ENCODE measurements at regions not wholly inside any gene's neighbourhood (a gene's known extent, or its start where the extent isn't known, plus 50 kb on each side); places are given as distances from the start of the nearest gene placed in this dataset.

DNA sequence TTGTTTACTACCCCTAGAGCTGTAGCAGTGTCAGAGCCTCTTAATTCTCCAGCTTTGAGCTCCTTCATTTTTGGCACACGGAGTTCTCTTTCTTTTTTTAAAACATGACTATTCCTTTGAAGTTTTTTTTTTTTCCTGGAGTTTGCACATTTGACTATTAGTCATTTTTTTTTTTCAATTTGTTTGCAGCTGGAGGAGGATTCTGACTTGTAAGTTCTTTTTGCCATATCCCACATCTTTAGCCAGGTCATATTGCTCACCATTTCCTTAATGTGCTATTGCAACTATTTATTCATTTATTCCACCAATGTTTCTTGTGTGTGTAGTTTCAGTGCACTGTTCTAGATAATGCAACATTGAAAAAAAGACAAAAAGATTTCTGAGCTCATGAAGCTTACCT, 166.3 kb upstream of the ARHGAP20 start:
- H3K36me3 Mint-ChIP-seq (ENCODE audit: low read depth): no peaks in the 10 kb centered on the region
- no peak overlapping the region for H3K4me3 Mint-ChIP-seq (ENCODE audit: low read depth)
- no peaks in the 10 kb centered on the region for H3K9me3 Mint-ChIP-seq
- intact Hi-C loops (cut with micrococcal nuclease): no loop called here
- H3K27me3 Mint-ChIP-seq (ENCODE audit: low read depth): no peaks in the 10 kb centered on the region
- DNase-seq (ENCODE audit: low spot score): no peak
- no peaks in the 10 kb centered on the region for H3K4me1 Mint-ChIP-seq (ENCODE audit: low read depth)
- no peak overlapping the region for H3K27ac Mint-ChIP-seq

GRCh38 chr11:110874437-110875030, 162.3 kb upstream of the ARHGAP20 start:
- intact Hi-C loops (cut with micrococcal nuclease): no loop called here
- no peaks in the 10 kb centered on the region for H3K4me1 Mint-ChIP-seq (ENCODE audit: low read depth)

GRCh38 chr11:110873975-110874374, 161.7 kb upstream of the ARHGAP20 start:
- Mint-ChIP-seq H3K9me3 (no peaks in the 10 kb centered on the region), H3K36me3 (ENCODE audit: low read depth) (no peaks in the 10 kb centered on the region), H3K27me3 (ENCODE audit: low read depth) (no peaks in the 10 kb centered on the region), H3K4me3 (ENCODE audit: low read depth) (no peak overlapping the region), H3K4me1 (ENCODE audit: low read depth) (no peaks in the 10 kb centered on the region), H3K27ac (no peak overlapping the region)
- intact Hi-C loops (cut with micrococcal nuclease): no loop called here
- no peak for DNase-seq (ENCODE audit: low spot score)

More at GRCh38 chr11:110874437-110875030, 162.3 kb upstream of the ARHGAP20 start:
- Mint-ChIP-seq H3K27ac (no peak overlapping the region), H3K27me3 (ENCODE audit: low read depth) (no peaks in the 10 kb centered on the region), H3K36me3 (ENCODE audit: low read depth) (no peaks in the 10 kb centered on the region), H3K4me3 (ENCODE audit: low read depth) (no peak overlapping the region), H3K9me3 (no peaks in the 10 kb centered on the region)
- no peak for DNase-seq (ENCODE audit: low spot score)

GRCh38 chr11:110870816-110871522, 158.7 kb upstream of the ARHGAP20 start:
- Mint-ChIP-seq H3K27me3 (ENCODE audit: low read depth) (peaks cover 2% of the 10 kb centered on the region), H3K36me3 (ENCODE audit: low read depth) (no peaks in the 10 kb centered on the region), H3K4me1 (ENCODE audit: low read depth) (no peaks in the 10 kb centered on the region), H3K4me3 (ENCODE audit: low read depth) (no peak overlapping the region), H3K27ac (no peak overlapping the region), H3K9me3 (no peaks in the 10 kb centered on the region)
- intact Hi-C loops (cut with micrococcal nuclease): no loop called here
- DNase-seq (ENCODE audit: low spot score): no peak

- H3K27me3 Mint-ChIP-seq (ENCODE audit: low read depth): peaks cover 2% of the 10 kb centered on the region
- no peak for DNase-seq (ENCODE audit: low spot score)
- intact Hi-C loops (cut with micrococcal nuclease): no loop called here
Measured at GRCh38 chr11:110867951-110868350, 155.7 kb upstream of the ARHGAP20 start.

DNA sequence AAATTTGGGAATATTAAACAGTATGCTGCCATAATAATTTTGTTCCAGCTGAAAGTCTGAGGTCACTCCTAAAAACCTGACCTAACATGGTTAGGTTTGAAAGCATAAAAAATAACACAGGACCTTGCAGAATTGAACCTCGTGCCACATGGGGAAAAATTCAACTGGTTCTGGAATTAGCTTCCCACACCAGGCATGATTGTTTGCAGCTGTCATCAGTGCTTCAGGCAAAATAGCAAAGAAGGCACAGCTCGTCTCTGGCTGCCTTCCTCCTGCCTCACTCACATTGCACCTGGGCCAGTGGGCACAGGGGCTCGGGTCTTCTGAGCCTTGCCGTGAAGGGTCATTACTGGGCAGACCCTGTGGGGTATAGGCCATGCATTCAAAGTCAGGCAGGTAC, 153.8 kb upstream of the ARHGAP20 start:
- intact Hi-C loops (cut with micrococcal nuclease): no loop called here
- H3K27me3 Mint-ChIP-seq (ENCODE audit: low read depth): peaks cover 2% of the 10 kb centered on the region

More at GRCh38 chr11:110867951-110868350, 155.7 kb upstream of the ARHGAP20 start:
- no peak overlapping the region for H3K27ac Mint-ChIP-seq
- H3K9me3 Mint-ChIP-seq: no peaks in the 10 kb centered on the region
- H3K4me1 Mint-ChIP-seq (ENCODE audit: low read depth): no peaks in the 10 kb centered on the region
- no peaks in the 10 kb centered on the region for H3K36me3 Mint-ChIP-seq (ENCODE audit: low read depth)
- no peak overlapping the region for H3K4me3 Mint-ChIP-seq (ENCODE audit: low read depth)

GRCh38 chr11:110862407-110862806, 150.2 kb upstream of the ARHGAP20 start:
- no peaks in the 10 kb centered on the region for H3K9me3 Mint-ChIP-seq
- intact Hi-C loops (cut with micrococcal nuclease): no loop called here
- DNase-seq (ENCODE audit: low spot score): no peak
- H3K4me1 Mint-ChIP-seq (ENCODE audit: low read depth): no peaks in the 10 kb centered on the region
- no peak overlapping the region for H3K27ac Mint-ChIP-seq
- H3K27me3 Mint-ChIP-seq (ENCODE audit: low read depth): no peaks in the 10 kb centered on the region
- no peak overlapping the region for H3K4me3 Mint-ChIP-seq (ENCODE audit: low read depth)
- H3K36me3 Mint-ChIP-seq (ENCODE audit: low read depth): no peaks in the 10 kb centered on the region

More for the DNA sequence above, 153.8 kb upstream of the ARHGAP20 start:
- no peak overlapping the region for H3K4me3 Mint-ChIP-seq (ENCODE audit: low read depth)
- DNase-seq (ENCODE audit: low spot score): no peak
- no peaks in the 10 kb centered on the region for H3K9me3 Mint-ChIP-seq
- H3K27ac Mint-ChIP-seq: no peak overlapping the region
- H3K36me3 Mint-ChIP-seq (ENCODE audit: low read depth): no peaks in the 10 kb centered on the region
- no peaks in the 10 kb centered on the region for H3K4me1 Mint-ChIP-seq (ENCODE audit: low read depth)

GRCh38 chr11:110860461-110860860, 148.2 kb upstream of the ARHGAP20 start:
- Mint-ChIP-seq H3K36me3 (ENCODE audit: low read depth) (no peaks in the 10 kb centered on the region), H3K4me1 (ENCODE audit: low read depth) (no peaks in the 10 kb centered on the region), H3K4me3 (ENCODE audit: low read depth) (no peak overlapping the region), H3K27ac (no peak overlapping the region), H3K27me3 (ENCODE audit: low read depth) (no peaks in the 10 kb centered on the region), H3K9me3 (no peaks in the 10 kb centered on the region)
- no peak for DNase-seq (ENCODE audit: low spot score)
- intact Hi-C loops (cut with micrococcal nuclease): no loop called here

- Mint-ChIP-seq H3K4me1 (ENCODE audit: low read depth) (no peaks in the 10 kb centered on the region), H3K27me3 (ENCODE audit: low read depth) (no peaks in the 10 kb centered on the region), H3K27ac (no peak overlapping the region), H3K4me3 (ENCODE audit: low read depth) (no peak overlapping the region), H3K36me3 (ENCODE audit: low read depth) (no peaks in the 10 kb centered on the region), H3K9me3 (no peaks in the 10 kb centered on the region)
- intact Hi-C loops (cut with micrococcal nuclease): no loop called here
- no peak for DNase-seq (ENCODE audit: low spot score)
Measured at GRCh38 chr11:110859998-110860397, 147.8 kb upstream of the ARHGAP20 start.

DNA sequence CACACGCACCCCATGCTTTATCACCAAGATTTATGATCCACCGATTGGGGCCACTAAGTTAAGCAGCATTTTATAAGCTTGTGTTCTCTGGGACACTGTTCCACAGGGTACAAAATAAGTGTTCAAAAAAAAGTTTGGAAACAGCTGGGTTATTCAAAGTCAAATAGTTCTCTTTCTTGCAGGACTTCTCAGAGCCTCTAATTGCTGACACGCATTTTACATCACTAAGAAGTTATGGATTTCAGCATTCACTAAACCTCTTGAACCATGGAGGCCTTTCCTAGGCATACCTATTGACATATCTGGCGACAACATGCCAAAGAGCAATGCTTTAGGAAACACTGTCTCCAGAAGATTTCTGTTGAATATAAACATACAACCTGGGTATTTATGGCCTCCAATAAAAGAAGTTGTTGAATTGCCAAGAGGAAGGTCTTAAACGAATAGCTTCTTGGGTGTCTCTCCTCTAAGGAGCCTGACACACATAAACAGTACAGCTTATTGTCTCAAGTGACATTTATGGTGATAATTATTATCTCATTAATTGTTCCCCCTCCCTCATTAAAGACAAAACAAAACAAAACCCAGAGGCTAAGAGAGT, 147.1 kb upstream of the ARHGAP20 start:
- Mint-ChIP-seq H3K27me3 (ENCODE audit: low read depth) (no peaks in the 10 kb centered on the region), H3K9me3 (no peaks in the 10 kb centered on the region), H3K4me3 (ENCODE audit: low read depth) (no peak overlapping the region), H3K4me1 (ENCODE audit: low read depth) (no peaks in the 10 kb centered on the region), H3K36me3 (ENCODE audit: low read depth) (no peaks in the 10 kb centered on the region), H3K27ac (no peak overlapping the region)
- no peak for DNase-seq (ENCODE audit: low spot score)
- intact Hi-C loops (cut with micrococcal nuclease): no loop called here

DNA sequence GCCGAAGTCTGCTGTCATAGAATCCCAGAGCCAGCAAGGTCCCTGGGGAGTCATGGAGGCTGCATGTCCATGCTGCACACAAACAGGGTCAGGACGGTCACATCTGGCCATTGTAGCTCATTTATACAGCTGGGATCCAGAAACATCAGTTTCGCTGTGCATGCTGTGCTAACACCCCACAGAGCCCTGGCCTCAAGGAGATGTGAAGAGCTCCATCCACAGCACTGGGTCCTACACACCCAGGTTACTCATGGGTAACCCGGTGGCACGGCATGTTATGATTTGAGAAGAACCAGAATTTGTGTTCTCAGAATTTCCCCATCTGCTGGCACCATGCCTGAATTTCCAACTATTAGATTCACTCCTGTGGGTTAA, 146.3 kb upstream of the ARHGAP20 start:
- Mint-ChIP-seq H3K27ac (no peak overlapping the region), H3K4me1 (ENCODE audit: low read depth) (no peaks in the 10 kb centered on the region)

GRCh38 chr11:110857892-110858546, 145.8 kb upstream of the ARHGAP20 start:
- intact Hi-C loops (cut with micrococcal nuclease): no loop called here
- Mint-ChIP-seq H3K9me3 (no peaks in the 10 kb centered on the region), H3K36me3 (ENCODE audit: low read depth) (no peaks in the 10 kb centered on the region), H3K27me3 (ENCODE audit: low read depth) (no peaks in the 10 kb centered on the region), H3K4me3 (ENCODE audit: low read depth) (no peak overlapping the region), H3K27ac (no peak overlapping the region), H3K4me1 (ENCODE audit: low read depth) (no peaks in the 10 kb centered on the region)
- no peak for DNase-seq (ENCODE audit: low spot score)

More for the DNA sequence above, 146.3 kb upstream of the ARHGAP20 start:
- no peaks in the 10 kb centered on the region for H3K9me3 Mint-ChIP-seq
- intact Hi-C loops (cut with micrococcal nuclease): no loop called here
- no peak overlapping the region for H3K4me3 Mint-ChIP-seq (ENCODE audit: low read depth)
- H3K27me3 Mint-ChIP-seq (ENCODE audit: low read depth): no peaks in the 10 kb centered on the region
- no peaks in the 10 kb centered on the region for H3K36me3 Mint-ChIP-seq (ENCODE audit: low read depth)
- no peak for DNase-seq (ENCODE audit: low spot score)
